IMR-90 (cell line): ENCODE measurements at regions not wholly inside any gene's neighbourhood (a gene's known extent, or its start where the extent isn't known, plus 50 kb on each side); places are given as distances from the start of the nearest gene placed in this dataset.
A peak's percentile ranks its signal among the peaks of the same experiment; 100 is the strongest.

Source experiments
- ATAC-seq: fragments of 200-7000 bp; cut with Tn5 transposase; 2 replicates; pipeline ENCODE4 v1.9.1; 2020; ENCODE audit warnings: low read depth, mild to moderate bottlenecking, moderate library complexity
- BruUV-seq: library from RNA; stranded (reverse); fragments of 400-500 nt; replicated peaks from 2 replicates; lab custom pipeline; 2021; lab: Mats Ljungman, UMichigan
- CTCF ChIA-PET: fragments of 300-600 bp; formaldehyde crosslinking; extraction: SDS; loops from one replicate; lab custom pipeline; 2021; ENCODE audit warnings: antibody characterized with exemption; lab: Yijun Ruan, JAX
- POLR2A ChIA-PET: fragments of 300-600 bp; sonication (Branson Sonifier 250); formaldehyde crosslinking; loops from one replicate; lab custom pipeline; 2022; ENCODE audit warnings: antibody characterized with exemption; ENCODE audit not compliant: unreplicated experiment; lab: Charles Lee
- DNase-seq: peaks from one replicate; pipeline ENCODE4 v3.0.0; 2013
- H2AFZ ChIP-seq: replicated peaks from 2 replicates; pipeline ENCODE3; 2013; ENCODE audit warnings: low read length, mild to moderate bottlenecking; ENCODE audit not compliant: poor library complexity
- H2AK5ac ChIP-seq: 2 replicates; pipeline ENCODE4 v1.6.1; 2013; ENCODE audit warnings: low read depth, low read length, inconsistent platforms
- H2AK9ac ChIP-seq: replicated peaks from 2 replicates; pipeline ENCODE3; 2013; ENCODE audit warnings: mild to moderate bottlenecking, low read depth, low read length, moderate library complexity; ENCODE audit not compliant: poor library complexity
- H2BK120ac ChIP-seq: 2 replicates; pipeline ENCODE4 v1.6.1; 2013; ENCODE audit warnings: low read depth, low read length, inconsistent platforms
- H2BK15ac ChIP-seq: 3 replicates; pipeline ENCODE4 v1.6.1; 2013; ENCODE audit warnings: low read depth, low read length, inconsistent platforms
- H2BK20ac ChIP-seq: 2 replicates; pipeline ENCODE4 v1.6.1; 2013; ENCODE audit warnings: low read depth, mild to moderate bottlenecking, inconsistent platforms, low read length, moderate library complexity
- H2BK5ac ChIP-seq: 2 replicates; pipeline ENCODE4 v1.6.1; 2013; ENCODE audit warnings: mild to moderate bottlenecking, low read depth, low read length, inconsistent platforms; ENCODE audit not compliant: poor library complexity, severe bottlenecking
- H3K14ac ChIP-seq: replicated peaks from 2 replicates; pipeline ENCODE4 v1.6.1; 2013; ENCODE audit warnings: low read depth, low read length, inconsistent platforms
- H3K18ac ChIP-seq: 2 replicates; pipeline ENCODE4 v1.6.1; 2013; ENCODE audit warnings: low read depth, low read length, control low read depth
- H3K23ac ChIP-seq: 2 replicates; pipeline ENCODE4 v1.6.1; 2013; ENCODE audit warnings: low read depth, low read length, inconsistent platforms
- H3K27ac ChIP-seq: 2 replicates; pipeline ENCODE4 v1.5.1; 2013; ENCODE audit warnings: mild to moderate bottlenecking, control low read depth, low read length; ENCODE audit not compliant: insufficient read depth
- H3K27me3 ChIP-seq: 2 replicates; pipeline ENCODE4 v1.6.1; 2013; ENCODE audit warnings: low read length; ENCODE audit not compliant: control insufficient read depth, insufficient read depth
- H3K36me3 ChIP-seq: 2 replicates; pipeline ENCODE4 v1.6.1; 2013; ENCODE audit warnings: low read length, mixed read lengths; ENCODE audit not compliant: control insufficient read depth, insufficient read depth
- H3K4ac ChIP-seq: 2 replicates; pipeline ENCODE4 v1.6.1; 2013; ENCODE audit warnings: low read depth, low read length, inconsistent platforms
- H3K4me1 ChIP-seq: 2 replicates; pipeline ENCODE4 v1.6.1; 2013; ENCODE audit warnings: low read length, mixed read lengths; ENCODE audit not compliant: control insufficient read depth, insufficient read depth
- H3K4me2 ChIP-seq: 2 replicates; pipeline ENCODE4 v1.6.1; 2013; ENCODE audit warnings: low read depth, mild to moderate bottlenecking, control low read depth, low read length, moderate library complexity
- H3K4me3 ChIP-seq: 2 replicates; pipeline ENCODE4 v1.5.1; 2013; ENCODE audit warnings: low read depth, mild to moderate bottlenecking, control low read depth, low read length, moderate library complexity; ENCODE audit not compliant: insufficient read depth
- H3K56ac ChIP-seq: 2 replicates; pipeline ENCODE4 v1.6.1; 2013; ENCODE audit warnings: low read length, inconsistent platforms; ENCODE audit not compliant: insufficient read depth; ENCODE audit errors: extremely low read depth
- H3K79me1 ChIP-seq, 2 experiments: 2 replicates each; pipeline ENCODE4 v1.6.1; 2013; ENCODE audit warnings: low read length in 2 of 2, inconsistent platforms in 1 of 2, low read depth in 1 of 2
- H3K9ac ChIP-seq: 2 replicates; pipeline ENCODE4 v1.6.1; 2013; ENCODE audit warnings: low read depth, low read length, control low read depth
- H3K9me1 ChIP-seq: 2 replicates; pipeline ENCODE4 v1.6.1; 2013; ENCODE audit warnings: low read length, inconsistent platforms; ENCODE audit not compliant: insufficient read depth
- H3K9me3 ChIP-seq: 2 replicates; pipeline ENCODE4 v1.6.1; 2013; ENCODE audit warnings: low read length; ENCODE audit not compliant: control insufficient read depth, insufficient read depth
- H4K20me1 ChIP-seq: 2 replicates; pipeline ENCODE4 v1.6.1; 2013; ENCODE audit warnings: low read length, inconsistent platforms; ENCODE audit not compliant: insufficient read depth
- H4K5ac ChIP-seq: 2 replicates; pipeline ENCODE4 v1.6.1; 2013; ENCODE audit warnings: mild to moderate bottlenecking, low read depth, low read length, control low read depth
- H4K8ac ChIP-seq, 2 experiments: 2 replicates each; pipeline ENCODE4 v1.6.1; 2013; ENCODE audit warnings: low read depth in 2 of 2, low read length in 2 of 2, control low read depth in 1 of 2, inconsistent platforms in 1 of 2
- H4K91ac ChIP-seq: 2 replicates; pipeline ENCODE4 v1.6.1; 2013; ENCODE audit warnings: low read depth, low read length, inconsistent platforms; ENCODE audit not compliant: insufficient read depth
- BHLHE40 ChIP-seq: fragments of 150-350 bp; IDR thresholded peaks from 2 replicates; pipeline ENCODE4 v1.6.1; 2016; ENCODE audit warnings: mild to moderate bottlenecking, low read depth, low read length
- CEBPB ChIP-seq: IDR thresholded peaks from 2 replicates; pipeline ENCODE4 v1.6.1; 2012; ENCODE audit warnings: low read depth, low read length, improper control_type of control experiment
- CTCF ChIP-seq: conservative IDR thresholded peaks from 2 replicates; pipeline ENCODE4 v1.5.1; 2012; ENCODE audit warnings: mild to moderate bottlenecking, low read depth, low read length, improper control_type of control experiment
- ELK1 ChIP-seq: fragments of 150-350 bp; IDR thresholded peaks from 2 replicates; pipeline ENCODE4 v1.6.1; 2016; ENCODE audit warnings: low read depth, mild to moderate bottlenecking, low read length, moderate library complexity, borderline replicate concordance
- FOS ChIP-seq: fragments of 150-350 bp; IDR thresholded peaks from 2 replicates; pipeline ENCODE4 v1.6.1; 2016; ENCODE audit warnings: low read depth, low read length
- MAFK ChIP-seq: IDR thresholded peaks from 2 replicates; pipeline ENCODE4 v1.6.1; 2012; ENCODE audit warnings: low read depth, low read length, improper control_type of control experiment
- MAZ ChIP-seq: IDR thresholded peaks from 2 replicates; pipeline ENCODE4 v1.6.1; 2012; ENCODE audit warnings: low read depth, mild to moderate bottlenecking, low read length, improper control_type of control experiment, moderate library complexity, borderline replicate concordance
- MXI1 ChIP-seq: IDR thresholded peaks from 2 replicates; pipeline ENCODE4 v1.6.1; 2012; ENCODE audit warnings: low read depth, mild to moderate bottlenecking, low read length, moderate library complexity, borderline replicate concordance
- NFE2L2 ChIP-seq: fragments of 150-350 bp; IDR thresholded peaks from 2 replicates; pipeline ENCODE4 v1.6.1; 2016; ENCODE audit warnings: low read depth, mild to moderate bottlenecking, low read length
- POLR2A ChIP-seq: IDR thresholded peaks from 2 replicates; pipeline ENCODE4 v1.6.1; 2012; ENCODE audit warnings: mild to moderate bottlenecking, low read depth, low read length
- RAD21 ChIP-seq: IDR thresholded peaks from 2 replicates; pipeline ENCODE4 v1.6.1; 2012; ENCODE audit warnings: low read length, improper control_type of control experiment
- RCOR1 ChIP-seq: IDR thresholded peaks from 2 replicates; pipeline ENCODE4 v1.6.1; 2012; ENCODE audit warnings: mild to moderate bottlenecking, low read length, improper control_type of control experiment; ENCODE audit not compliant: insufficient replicate concordance
- RFX5 ChIP-seq: IDR thresholded peaks from 2 replicates; pipeline ENCODE4 v1.8.0; 2012; ENCODE audit warnings: low read depth, mild to moderate bottlenecking, low read length, moderate library complexity
- USF2 ChIP-seq: fragments of 150-350 bp; IDR thresholded peaks from 2 replicates; pipeline ENCODE4 v1.6.1; 2017; ENCODE audit warnings: mild to moderate bottlenecking, antibody characterized with exemption, low read length, low read depth
- WGBS, 2 experiments: methylation state at CpG; one replicate each; pipeline versions ENCODE4 v1.1.5 to v1.1.7; 2013; ENCODE audit warnings: missing lambda C conversion rate in 2 of 2; ENCODE audit not compliant: insufficient read length in 1 of 2; ENCODE audit errors: extremely low coverage in 2 of 2; 5-methylcytosine and 5-hydroxymethylcytosine counted together
- dilution Hi-C: fragments of 300-500 bp; cut with HindIII; formaldehyde crosslinking; loops from one replicate; pipeline ENCODE4 v1.14.3; 2018; ENCODE audit warnings: low sequenced_read_pairs; ENCODE audit not compliant: unreplicated experiment
- in situ Hi-C: fragments of 300-500 bp; cut with MboI; formaldehyde crosslinking; loops from 3 replicates; pipeline ENCODE4 v1.14.3; 2019; ENCODE audit warnings: low sequenced_read_pairs, inconsistent platforms, mixed read lengths
- intact Hi-C: fragments of 100-400 bp; cut with micrococcal nuclease; formaldehyde crosslinking; loops from 2 replicates; pipeline ENCODE4 v1.10.0; 2022

GRCh38 chr10:28906415-28906814 is 229.1 kb downstream of the BAMBI start:
- peak overlapping the region; percentile 96 for H2BK20ac ChIP-seq
- H3K23ac ChIP-seq = peak overlapping the region; percentile 91
- WGBS, 2 experiments = no CpG with 5 or more reads among the region's 4 CpGs
- no TSS peak for BruUV-seq
- H2BK120ac ChIP-seq = peak overlapping the region; percentile 97
- no peak for TF ChIP-seq CEBPB
- no peak for TF ChIP-seq RCOR1
- TF ChIP-seq NFE2L2 = no peak
- no peak for TF ChIP-seq FOS
- no peak for TF ChIP-seq ELK1
- no peak for TF ChIP-seq MAZ
- no peak for TF ChIP-seq BHLHE40
- no peak for TF ChIP-seq MXI1
- TF ChIP-seq RAD21 = no peak
- no peak for TF ChIP-seq RFX5
- TF ChIP-seq USF2 = no peak
- no peak for TF ChIP-seq POLR2A
- TF ChIP-seq CTCF = no peak
- no peak for TF ChIP-seq MAFK
- H3K36me3 ChIP-seq = no peaks in the 10 kb centered on the region
- dilution Hi-C loops = no loop called here
- H3K79me1 ChIP-seq = no peaks in the 10 kb centered on the region
- H3K18ac ChIP-seq = peak overlapping the region; percentile 82
- H3K27me3 ChIP-seq = no peaks in the 10 kb centered on the region
- H3K9me1 ChIP-seq = peaks cover 7% of the 10 kb centered on the region
- peak overlapping the region; percentile 89 for H2AK9ac ChIP-seq
- H3K9me3 ChIP-seq = no peaks in the 10 kb centered on the region
- peak overlapping the region; percentile 97 for H4K91ac ChIP-seq
- H3K4me2 ChIP-seq = peak overlapping the region; percentile 56
- H4K8ac ChIP-seq = peak overlapping the region; percentile 96 to 97
- ATAC-seq (peak; percentile 76), DNase-seq (peak; percentile 79)
- H3K9ac ChIP-seq = peak overlapping the region; percentile 79
- peak overlapping the region; percentile 92 for H3K14ac ChIP-seq
- H2BK15ac ChIP-seq = peak overlapping the region; percentile 96
- H4K20me1 ChIP-seq = no peaks in the 10 kb centered on the region
- H2BK5ac ChIP-seq = peak overlapping the region; percentile 99
- peak overlapping the region; percentile 90 for H4K5ac ChIP-seq
- ChIA-PET CTCF (no interaction called here), POLR2A (no interaction called here)
- H3K56ac ChIP-seq = peak overlapping the region; percentile 97
- intact Hi-C loops = loop anchor here (5.0 to 10.0 kb wide), 2 partner anchors 64 to 172 kb away; no protein-coding TSS in a partner anchor
- peak overlapping the region; percentile 97 for H2AK5ac ChIP-seq
- H3K4me3 ChIP-seq = no peak overlapping the region
- peak overlapping the region; percentile 80 for H2AFZ ChIP-seq
- H3K27ac ChIP-seq = peak overlapping the region; percentile 98
- in situ Hi-C loops = no loop called here
- H3K4me1 ChIP-seq = peaks cover 12% of the 10 kb centered on the region
- H3K4ac ChIP-seq = peak overlapping the region; percentile 98
